NCI-H1092 (cell line): ENCODE measurements at regions not wholly inside any gene's neighbourhood (a gene's known extent, or its start where the extent isn't known, plus 50 kb on each side); places are given as distances from the start of the nearest gene placed in this dataset.

Experiments used
- DNase-seq: peaks from one replicate; lab custom pipeline; 2025; lab: John Stamatoyannopoulos, UW

- no peak for DNase-seq
These were observed 376.7 kb downstream of the DNAH5 start for GRCh38 chr5:13567819-13568218.

GRCh38 chr5:13566871-13567339 lies 377.6 kb downstream of the DNAH5 start:
- no peak for DNase-seq

GRCh38 chr5:13558408-13558807 lies 386.1 kb downstream of the DNAH5 start:
- no peak for DNase-seq

- DNase-seq = no peak
These were observed 390.6 kb downstream of the DNAH5 start for GRCh38 chr5:13553896-13554295.

- DNase-seq = no peak
These were observed 392.1 kb downstream of the DNAH5 start for GRCh38 chr5:13552361-13552760.

GRCh38 chr5:13551645-13552044 lies 392.8 kb downstream of the DNAH5 start:
- DNase-seq = no peak

- DNase-seq = no peak
These were observed 404.2 kb downstream of the DNAH5 start for GRCh38 chr5:13540168-13540750.

GRCh38 chr5:13536933-13537332 lies 407.6 kb downstream of the DNAH5 start:
- DNase-seq = no peak

GRCh38 chr5:13533833-13534232 lies 410.7 kb downstream of the DNAH5 start:
- DNase-seq = no peak

- DNase-seq = no peak
These were observed 415.2 kb downstream of the DNAH5 start for GRCh38 chr5:13529300-13529699.

- DNase-seq = no peak
These were observed 419.6 kb downstream of the DNAH5 start for GRCh38 chr5:13524936-13525335.

- DNase-seq = no peak
These were observed 425.4 kb downstream of the DNAH5 start for GRCh38 chr5:13519131-13519530.

- no peak for DNase-seq
These were observed 428.3 kb downstream of the DNAH5 start for GRCh38 chr5:13516195-13516594.

GRCh38 chr5:13511442-13511841 lies 433.0 kb downstream of the DNAH5 start:
- no peak for DNase-seq

- DNase-seq = no peak
These were observed 433.9 kb downstream of the DNAH5 start for GRCh38 chr5:13510616-13511015.

GRCh38 chr5:13508559-13508958 lies 435.9 kb downstream of the DNAH5 start:
- DNase-seq = no peak

GRCh38 chr5:13505326-13505725 lies 439.2 kb downstream of the DNAH5 start:
- DNase-seq = no peak

GRCh38 chr5:13503017-13503416 lies 441.5 kb downstream of the DNAH5 start:
- no peak for DNase-seq

- DNase-seq = no peak
These were observed 443.3 kb downstream of the DNAH5 start for GRCh38 chr5:13501176-13501575.

- no peak for DNase-seq
These were observed 446.2 kb downstream of the DNAH5 start for GRCh38 chr5:13498279-13498678.

GRCh38 chr5:13488254-13488931 lies 456.1 kb downstream of the DNAH5 start:
- DNase-seq = no peak

- DNase-seq = no peak
These were observed 463.7 kb downstream of the DNAH5 start for GRCh38 chr5:13480834-13481233.

- DNase-seq = peak; percentile 9
These were observed 465.5 kb downstream of the DNAH5 start for GRCh38 chr5:13478831-13479465.
